Trophoblast cell (in vitro differentiated cells and primary cell): ENCODE measurements at regions not wholly inside any gene's neighbourhood (a gene's known extent, or its start where the extent isn't known, plus 50 kb on each side); places are given as distances from the start of the nearest gene placed in this dataset.
A peak's percentile ranks its signal among the peaks of the same experiment; 100 is the strongest.

Experiments used
- DNase-seq, 2 donors: peaks; one replicate each; pipeline ENCODE4 v3.0.0-alpha.2; 2016
- H2AFZ ChIP-seq: 2 replicates; pipeline ENCODE4 v1.6.1; 2013; ENCODE audit warnings: low read length, moderate library complexity, mild to moderate bottlenecking; ENCODE audit not compliant: insufficient read depth, poor library complexity
- H2AK5ac ChIP-seq: 2 replicates; pipeline ENCODE4 v1.6.1; 2013; ENCODE audit warnings: mild to moderate bottlenecking, low read length
- H2BK120ac ChIP-seq: 2 replicates; pipeline ENCODE4 v1.6.1; 2013; ENCODE audit warnings: low read length, mild to moderate bottlenecking, moderate library complexity; ENCODE audit not compliant: insufficient read depth, poor library complexity
- H2BK12ac ChIP-seq: 2 replicates; pipeline ENCODE4 v1.6.1; 2013; ENCODE audit warnings: mild to moderate bottlenecking, low read length, moderate library complexity
- H2BK5ac ChIP-seq: 2 replicates; pipeline ENCODE4 v1.6.1; 2013; ENCODE audit warnings: low read length, low read depth, moderate library complexity, mild to moderate bottlenecking; ENCODE audit not compliant: poor library complexity
- H3K14ac ChIP-seq: 2 replicates; pipeline ENCODE4 v1.6.1; 2013; ENCODE audit warnings: mild to moderate bottlenecking, low read length
- H3K18ac ChIP-seq: 2 replicates; pipeline ENCODE4 v1.6.1; 2013; ENCODE audit warnings: mild to moderate bottlenecking, low read length
- H3K23ac ChIP-seq: 2 replicates; pipeline ENCODE4 v1.6.1; 2013; ENCODE audit warnings: low read length
- H3K27ac ChIP-seq: 2 replicates; pipeline ENCODE4 v1.5.1; 2013; ENCODE audit warnings: low read depth, mild to moderate bottlenecking, inconsistent platforms, low read length, moderate library complexity
- H3K27me3 ChIP-seq: 2 replicates; pipeline ENCODE4 v1.6.1; 2013; ENCODE audit warnings: inconsistent platforms, mild to moderate bottlenecking, low read length, moderate library complexity; ENCODE audit not compliant: insufficient read depth
- H3K36me3 ChIP-seq, 2 experiments: 1 replicate in 1 of 2; 2 replicates in 1 of 2; pipeline ENCODE4 v1.6.1; 2013; ENCODE audit warnings: low read length in 2 of 2, mild to moderate bottlenecking in 2 of 2, moderate library complexity in 1 of 2; ENCODE audit not compliant: insufficient read depth in 2 of 2, control insufficient read depth in 1 of 2
- H3K4ac ChIP-seq: 2 replicates; pipeline ENCODE4 v1.6.1; 2013; ENCODE audit warnings: low read depth, mild to moderate bottlenecking, low read length, moderate library complexity
- H3K4me1 ChIP-seq, 2 experiments: 1 replicate in 1 of 2; 2 replicates in 1 of 2; pipeline ENCODE4 v1.6.1; 2013; ENCODE audit warnings: low read length in 2 of 2, mild to moderate bottlenecking in 2 of 2, moderate library complexity in 1 of 2; ENCODE audit not compliant: insufficient read depth in 2 of 2, control insufficient read depth in 1 of 2
- H3K4me2 ChIP-seq: 2 replicates; pipeline ENCODE4 v1.6.1; 2013; ENCODE audit warnings: inconsistent platforms, mild to moderate bottlenecking, low read length, moderate library complexity
- H3K4me3 ChIP-seq: 2 replicates; pipeline ENCODE4 v1.5.1; 2013; ENCODE audit warnings: mild to moderate bottlenecking, low read depth, low read length, inconsistent platforms
- H3K79me1 ChIP-seq: one replicate; pipeline ENCODE4 v1.6.1; 2013; ENCODE audit warnings: low read length
- H3K79me2 ChIP-seq: 2 replicates; pipeline ENCODE4 v1.6.1; 2013; ENCODE audit warnings: low read length, mild to moderate bottlenecking; ENCODE audit not compliant: control insufficient read depth, insufficient read depth, poor library complexity
- H3K9ac ChIP-seq: 2 replicates; pipeline ENCODE4 v1.6.1; 2013; ENCODE audit warnings: mild to moderate bottlenecking, low read length
- H3K9me3 ChIP-seq: 2 replicates; pipeline ENCODE4 v1.6.1; 2013; ENCODE audit warnings: low read depth, mild to moderate bottlenecking, control low read depth, inconsistent platforms, low read length; ENCODE audit not compliant: insufficient read depth
- H4K12ac ChIP-seq: 2 replicates; pipeline ENCODE4 v1.6.1; 2013; ENCODE audit warnings: low read depth, mild to moderate bottlenecking, low read length, moderate library complexity
- H4K8ac ChIP-seq: 2 replicates; pipeline ENCODE4 v1.6.1; 2013; ENCODE audit warnings: low read depth, mild to moderate bottlenecking, low read length, moderate library complexity
- H4K91ac ChIP-seq: one replicate; pipeline ENCODE4 v1.6.1; 2013; ENCODE audit warnings: low read depth, mild to moderate bottlenecking, low read length, moderate library complexity
- WGBS: extraction: QIAGEN DNeasy Blood & Tissue Kit; methylation state at CpG from one replicate; pipeline ENCODE4 v1.1.7; 2013; ENCODE audit warnings: missing lambda C conversion rate; ENCODE audit not compliant: insufficient read length, insufficient coverage; ENCODE audit errors: extremely low coverage; 5-methylcytosine and 5-hydroxymethylcytosine counted together

DNA sequence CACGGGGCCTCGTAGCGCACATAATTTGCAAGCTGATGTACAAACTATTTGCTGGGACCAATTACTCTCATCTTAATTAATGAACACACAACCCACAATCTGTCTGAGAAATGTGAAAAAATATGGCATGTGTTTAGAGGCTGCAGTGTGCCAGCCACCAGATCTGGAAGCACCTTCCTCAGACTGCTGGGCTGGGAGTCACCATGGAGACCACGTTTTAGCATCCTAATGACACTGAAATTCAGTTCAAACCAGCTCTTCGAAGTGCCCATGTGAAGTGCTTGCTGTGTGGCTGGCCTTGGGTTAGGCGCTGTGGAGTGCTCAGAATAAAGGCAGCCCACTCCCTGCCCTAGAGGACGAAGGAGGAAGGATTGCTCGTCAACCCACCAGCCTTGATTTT, 482.4 kb downstream of the OMA1 start:
- Histone ChIP-seq H3K14ac (no peak overlapping the region), H3K4ac (no peak overlapping the region), H3K79me2 (no peaks in the 10 kb centered on the region), H3K4me2 (no peak overlapping the region), H3K9ac (no peak overlapping the region), H3K9me3 (no peaks in the 10 kb centered on the region), H3K23ac (no peak overlapping the region), H3K18ac (no peak overlapping the region), H3K4me3 (no peak overlapping the region), H4K8ac (no peak overlapping the region), H2AFZ (no peak overlapping the region), H3K36me3 (no peaks in the 10 kb centered on the region), H2BK12ac (no peak overlapping the region), H2BK5ac (no peak overlapping the region), H2AK5ac (no peak overlapping the region), H3K79me1 (no peaks in the 10 kb centered on the region), H3K4me1 (no peaks in the 10 kb centered on the region), H3K27me3 (no peaks in the 10 kb centered on the region), H2BK120ac (no peak overlapping the region), H4K91ac (no peak overlapping the region), H3K27ac (no peak overlapping the region), H4K12ac (no peak overlapping the region)
- no CpG with 5 or more reads among the region's 8 CpGs for WGBS
- DNase-seq: no peak

DNA sequence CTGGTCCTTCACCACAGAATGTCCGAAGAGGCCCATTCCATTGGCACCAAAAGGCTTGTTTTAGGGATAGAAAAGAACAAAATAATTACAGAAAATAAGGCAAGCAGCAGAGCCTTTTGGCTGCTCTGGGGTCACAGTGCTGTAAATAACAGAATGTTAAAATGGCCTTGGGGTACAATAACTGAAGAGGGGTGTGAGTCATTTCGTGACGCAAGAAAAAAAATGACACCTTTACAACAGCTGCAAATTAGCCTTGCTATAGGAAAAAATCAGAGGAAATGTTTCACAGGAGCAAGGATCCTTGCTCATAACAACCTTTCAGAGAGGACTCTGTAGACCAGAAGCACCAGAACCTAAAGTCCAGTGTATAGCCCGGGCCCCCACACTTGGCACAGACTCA, 483.4 kb downstream of the OMA1 start:
- Histone ChIP-seq H3K27me3 (no peaks in the 10 kb centered on the region), H3K79me2 (no peaks in the 10 kb centered on the region), H2BK5ac (no peak overlapping the region), H3K9me3 (no peaks in the 10 kb centered on the region), H3K18ac (no peak overlapping the region), H3K36me3 (no peaks in the 10 kb centered on the region), H4K12ac (no peak overlapping the region), H3K23ac (no peak overlapping the region), H3K4me1 (no peaks in the 10 kb centered on the region), H2BK12ac (no peak overlapping the region), H4K91ac (no peak overlapping the region), H3K14ac (no peak overlapping the region), H3K27ac (no peak overlapping the region), H2BK120ac (no peak overlapping the region), H3K4ac (no peak overlapping the region), H4K8ac (no peak overlapping the region), H3K4me2 (no peak overlapping the region), H3K4me3 (no peak overlapping the region), H3K9ac (no peak overlapping the region), H2AK5ac (no peak overlapping the region), H3K79me1 (no peaks in the 10 kb centered on the region), H2AFZ (no peak overlapping the region)
- no CpG with 5 or more reads among the region's 4 CpGs for WGBS
- peak in 1 of 2 donors; percentile 5 for DNase-seq

DNA sequence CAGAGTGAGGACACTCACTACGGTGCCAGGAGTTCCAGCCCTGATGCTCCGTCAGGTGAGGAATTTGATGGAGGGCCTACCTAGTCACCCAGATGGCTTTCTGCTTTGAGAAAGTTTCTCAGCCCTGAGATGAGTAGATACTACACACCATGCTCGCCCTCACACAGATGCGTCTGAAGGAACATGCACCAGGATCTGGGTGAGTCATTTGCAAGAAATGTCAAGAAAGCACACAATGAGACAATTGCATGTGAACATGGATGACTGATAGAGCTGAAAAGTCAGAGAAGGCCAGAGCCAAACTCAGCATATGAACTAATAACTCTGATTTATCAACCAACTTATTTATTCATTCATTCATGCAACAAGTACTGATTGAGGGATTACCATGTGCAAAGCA, 483.9 kb downstream of the OMA1 start:
- no peaks in the 10 kb centered on the region for H3K9me3 ChIP-seq
- no peak overlapping the region for H4K8ac ChIP-seq
- no peak overlapping the region for H2AFZ ChIP-seq
- H3K14ac ChIP-seq: no peak overlapping the region
- H3K79me2 ChIP-seq: no peaks in the 10 kb centered on the region
- H3K36me3 ChIP-seq: no peaks in the 10 kb centered on the region
- no peaks in the 10 kb centered on the region for H3K79me1 ChIP-seq
- H2AK5ac ChIP-seq: no peak overlapping the region
- H3K27me3 ChIP-seq: no peaks in the 10 kb centered on the region
- H2BK5ac ChIP-seq: no peak overlapping the region
- no peak overlapping the region for H3K4me3 ChIP-seq
- H3K18ac ChIP-seq: no peak overlapping the region
- no peaks in the 10 kb centered on the region for H3K4me1 ChIP-seq
- no peak overlapping the region for H3K23ac ChIP-seq
- H2BK12ac ChIP-seq: no peak overlapping the region
- H3K4ac ChIP-seq: no peak overlapping the region
- no CpG with 5 or more reads among the region's 4 CpGs for WGBS
- no peak overlapping the region for H2BK120ac ChIP-seq
- H4K91ac ChIP-seq: no peak overlapping the region
- DNase-seq: peak; percentile 18 to 22
- H3K9ac ChIP-seq: no peak overlapping the region
- H4K12ac ChIP-seq: no peak overlapping the region
- no peak overlapping the region for H3K4me2 ChIP-seq
- H3K27ac ChIP-seq: no peak overlapping the region

DNA sequence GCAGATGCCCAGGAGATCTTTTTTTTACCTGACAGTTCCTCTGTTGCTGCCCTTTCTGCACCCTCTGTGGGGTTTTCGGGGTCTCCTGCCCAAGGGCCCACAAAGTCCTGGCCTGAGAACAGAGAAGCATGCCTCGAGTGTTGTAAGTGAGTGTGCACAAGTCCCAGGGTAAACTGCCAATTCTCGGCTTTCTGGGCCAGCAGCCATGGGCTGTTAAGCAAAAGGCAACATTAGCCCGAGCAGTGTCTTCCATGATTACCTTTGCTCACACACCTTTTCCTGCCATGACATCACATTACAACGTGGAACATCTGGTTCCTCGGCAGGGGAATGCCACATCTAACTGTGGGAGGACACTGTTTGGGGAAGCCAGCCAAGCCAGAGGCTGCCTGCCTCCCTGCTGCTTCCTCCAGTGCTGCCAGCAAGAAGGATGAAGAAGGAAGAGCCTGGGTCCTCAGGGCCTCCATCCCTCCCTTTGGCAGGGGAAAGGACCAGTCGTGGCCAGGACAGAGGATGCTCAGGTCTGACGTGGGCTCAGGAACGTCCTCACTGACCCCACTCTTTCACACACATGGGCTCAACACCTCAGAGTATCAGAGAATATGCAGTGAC, 485.9 kb downstream of the OMA1 start:
- Histone ChIP-seq H3K18ac (no peak overlapping the region), H3K9me3 (peaks cover 2% of the 10 kb centered on the region), H2BK12ac (no peak overlapping the region), H3K4me2 (no peak overlapping the region), H3K27ac (no peak overlapping the region), H3K23ac (no peak overlapping the region), H3K79me2 (no peaks in the 10 kb centered on the region), H2AK5ac (no peak overlapping the region), H2AFZ (no peak overlapping the region), H3K79me1 (no peaks in the 10 kb centered on the region), H3K4me3 (no peak overlapping the region), H4K91ac (no peak overlapping the region), H3K14ac (no peak overlapping the region), H3K4me1 (no peaks in the 10 kb centered on the region), H4K8ac (no peak overlapping the region), H3K9ac (no peak overlapping the region), H2BK120ac (no peak overlapping the region), H3K36me3 (no peaks in the 10 kb centered on the region), H4K12ac (no peak overlapping the region), H3K4ac (no peak overlapping the region), H2BK5ac (no peak overlapping the region), H3K27me3 (no peaks in the 10 kb centered on the region)
- DNase-seq: no peak
- no CpG with 5 or more reads among the region's 9 CpGs for WGBS
